Body of pancreas (tissue), 4 donors: ENCODE measurements at regions not wholly inside any gene's neighbourhood (a gene's known extent, or its start where the extent isn't known, plus 50 kb on each side); places are given as distances from the start of the nearest gene placed in this dataset.
"Not testable (repeated sequence)": the region's sequence is repeated elsewhere in the genome, so short reads cannot be mapped to it uniquely, and the experiment has no call there.

Experiments
- ATAC-seq: fragments of 150-250 bp; one replicate; pipeline ENCODE4 v1.9.1; 2016
- DNase-seq, 4 donors: peaks; one replicate each; pipeline ENCODE4 v3.0.0-alpha.2; 2019
- H3K27ac ChIP-seq, 4 donors: fragments of 200-600 bp; sonication (generic); 1 replicate in 3 of 4; 2 replicates in 1 of 4; pipeline versions ENCODE4 v1.5.1 to v1.6.1; 2016 to 2019; ENCODE audit warnings: mild to moderate bottlenecking in 1 of 4, mixed read lengths in 1 of 4, moderate library complexity in 1 of 4
- H3K27me3 ChIP-seq, 2 donors: fragments of 200-600 bp; sonication (generic); one replicate each; pipeline ENCODE4 v1.6.0; 2016; ENCODE audit warnings: mild to moderate bottlenecking in 1 of 2
- H3K36me3 ChIP-seq, 2 donors: fragments of 200-600 bp; sonication (generic); replicated peaks in 1 of 2; 2 replicates each; pipeline ENCODE4 v1.5.1; 2016; ENCODE audit warnings: low read depth in 2 of 2; ENCODE audit not compliant: insufficient read depth in 1 of 2
- H3K4me1 ChIP-seq: fragments of 200-600 bp; sonication (generic); one replicate; pipeline ENCODE4 v1.6.0; 2016
- H3K4me3 ChIP-seq, 2 donors: fragments of 200-600 bp; sonication (generic); 1 replicate in 1 of 2; 2 replicates in 1 of 2; pipeline ENCODE4 v1.5.1; 2016 to 2019
- H3K9me3 ChIP-seq, 3 donors: fragments of 200-600 bp; sonication (generic); 1 replicate in 2 of 3; 2 replicates in 1 of 3; pipeline ENCODE4 v1.5.1; 2016
- POLR2A ChIP-seq, 3 donors: fragments of 450-650 bp; IDR thresholded peaks; one replicate each; pipeline ENCODE4 v1.6.1; 2016; ENCODE audit warnings: antibody characterized with exemption in 3 of 3, mild to moderate bottlenecking in 2 of 3
- WGBS, 2 donors: methylation state at CpG; one replicate each; pipeline ENCODE4 v1.1.5; 2017; 5-methylcytosine and 5-hydroxymethylcytosine counted together
- intact Hi-C: fragments of 100-400 bp; cut with DNase I; formaldehyde crosslinking; loops from one replicate; pipeline ENCODE4 v1.15.1; 2023
- TF ChIP-seq, protein P1 (sequence below), 7 experiments: fragments of 450-650 bp in 4 of 7; fragments of 200-600 bp in 3 of 7; sonication (generic) in 3 of 7; IDR thresholded peaks; one replicate each; pipeline ENCODE4 v1.5.1; 2016 to 2019; ENCODE audit warnings: antibody characterized with exemption in 7 of 7

DNA sequence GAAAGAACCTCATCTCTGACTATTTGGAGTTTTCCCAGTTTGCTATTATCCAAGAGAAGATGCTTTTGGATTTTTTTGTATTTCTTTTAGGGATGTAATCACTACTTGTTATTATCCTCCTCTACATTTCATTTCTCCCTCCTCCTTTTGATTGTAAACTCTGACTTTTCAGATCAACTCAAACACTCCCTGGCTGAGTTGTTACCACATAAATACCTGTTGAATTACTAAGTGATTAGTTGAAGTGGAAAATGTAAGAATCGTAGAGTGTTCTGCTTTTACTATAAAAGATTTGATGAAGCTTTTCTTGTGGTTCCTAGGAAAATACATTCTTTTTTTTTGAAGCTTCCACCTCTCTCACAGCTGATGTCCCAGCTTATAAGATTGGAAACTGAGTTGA, 164.1 kb upstream of the C1GALT1 start:
- H3K27me3 ChIP-seq: no peaks in the 10 kb centered on the region
- H3K4me1 ChIP-seq: no peaks in the 10 kb centered on the region
- no peak for DNase-seq
- no peak overlapping the region for H3K27ac ChIP-seq
- no peak overlapping the region for H3K4me3 ChIP-seq
- ATAC-seq: no peak
- H3K36me3 ChIP-seq: no peaks in the 10 kb centered on the region
- H3K9me3 ChIP-seq: no peaks in the 10 kb centered on the region
- WGBS, 2 donors: 88 to 92% methylated on average over 1 of the region's 1 CpG
- intact Hi-C loops: no loop called here
- TF ChIP-seq, protein P1, sequence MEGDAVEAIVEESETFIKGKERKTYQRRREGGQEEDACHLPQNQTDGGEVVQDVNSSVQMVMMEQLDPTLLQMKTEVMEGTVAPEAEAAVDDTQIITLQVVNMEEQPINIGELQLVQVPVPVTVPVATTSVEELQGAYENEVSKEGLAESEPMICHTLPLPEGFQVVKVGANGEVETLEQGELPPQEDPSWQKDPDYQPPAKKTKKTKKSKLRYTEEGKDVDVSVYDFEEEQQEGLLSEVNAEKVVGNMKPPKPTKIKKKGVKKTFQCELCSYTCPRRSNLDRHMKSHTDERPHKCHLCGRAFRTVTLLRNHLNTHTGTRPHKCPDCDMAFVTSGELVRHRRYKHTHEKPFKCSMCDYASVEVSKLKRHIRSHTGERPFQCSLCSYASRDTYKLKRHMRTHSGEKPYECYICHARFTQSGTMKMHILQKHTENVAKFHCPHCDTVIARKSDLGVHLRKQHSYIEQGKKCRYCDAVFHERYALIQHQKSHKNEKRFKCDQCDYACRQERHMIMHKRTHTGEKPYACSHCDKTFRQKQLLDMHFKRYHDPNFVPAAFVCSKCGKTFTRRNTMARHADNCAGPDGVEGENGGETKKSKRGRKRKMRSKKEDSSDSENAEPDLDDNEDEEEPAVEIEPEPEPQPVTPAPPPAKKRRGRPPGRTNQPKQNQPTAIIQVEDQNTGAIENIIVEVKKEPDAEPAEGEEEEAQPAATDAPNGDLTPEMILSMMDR (IDR thresholded peaks at IDR 0.05): no peak
- TF ChIP-seq POLR2A (IDR thresholded peaks at IDR 0.05): no peak

GRCh38 chr7:7032221-7032620, 150.1 kb upstream of the C1GALT1 start:
- no peak overlapping the region for H3K4me3 ChIP-seq
- H3K27ac ChIP-seq: no peak overlapping the region
- intact Hi-C loops: no loop called here
- no peaks in the 10 kb centered on the region for H3K27me3 ChIP-seq
- TF ChIP-seq, protein P1 (IDR thresholded peaks at IDR 0.05): no peak
- TF ChIP-seq POLR2A (IDR thresholded peaks at IDR 0.05): no peak
- no peak for ATAC-seq
- no peak for DNase-seq
- H3K4me1 ChIP-seq: no peaks in the 10 kb centered on the region
- no peaks in the 10 kb centered on the region for H3K36me3 ChIP-seq
- 89 to 98% methylated on average over 3 to 4 of the region's 4 CpGs for WGBS, 2 donors
- no peaks in the 10 kb centered on the region for H3K9me3 ChIP-seq

GRCh38 chr7:7035851-7036250, 146.5 kb upstream of the C1GALT1 start:
- TF ChIP-seq, protein P1 (IDR thresholded peaks at IDR 0.05): no peak
- no peak for TF ChIP-seq POLR2A (IDR thresholded peaks at IDR 0.05)
- ATAC-seq: no peak
- DNase-seq: no peak
- WGBS, 2 donors: 92 to 100% methylated on average over 1 of the region's 1 CpG
- Histone ChIP-seq H3K9me3 (no peaks in the 10 kb centered on the region), H3K27ac (no peak overlapping the region), H3K4me1 (no peaks in the 10 kb centered on the region), H3K4me3 (no peak overlapping the region), H3K27me3 (no peaks in the 10 kb centered on the region), H3K36me3 (no peaks in the 10 kb centered on the region)
- intact Hi-C loops: no loop called here

GRCh38 chr7:7042286-7042893, 140.0 kb upstream of the C1GALT1 start:
- H3K27me3 ChIP-seq, H3K9me3 ChIP-seq, H3K4me3 ChIP-seq, intact Hi-C loops, DNase-seq, H3K36me3 ChIP-seq, H3K4me1 ChIP-seq, H3K27ac ChIP-seq, ATAC-seq: not testable (repeated sequence)
- WGBS, 2 donors: 43 to 68% methylated on average over 4 to 7 of the region's 7 CpGs

- no peak for TF ChIP-seq POLR2A (IDR thresholded peaks at IDR 0.05)
- TF ChIP-seq, protein P1 (IDR thresholded peaks at IDR 0.05): no peak
Measured at GRCh38 chr7:7044806-7045205, 137.5 kb upstream of the C1GALT1 start.

More at GRCh38 chr7:7044806-7045205, 137.5 kb upstream of the C1GALT1 start:
- DNase-seq (no peak), ATAC-seq (no peak)
- H3K36me3 ChIP-seq: no peaks in the 10 kb centered on the region
- H3K4me1 ChIP-seq: no peaks in the 10 kb centered on the region
- H3K27me3 ChIP-seq: no peaks in the 10 kb centered on the region
- H3K27ac ChIP-seq: no peak overlapping the region
- H3K4me3 ChIP-seq: no peak overlapping the region
- intact Hi-C loops: no loop called here
- WGBS, 2 donors: 67 to 76% methylated on average over 2 of the region's 2 CpGs
- H3K9me3 ChIP-seq: peaks cover 0 to 9% (median 0%) of the 10 kb centered on the region in 3 donors
